B cell (primary cell): ENCODE measurements at regions not wholly inside any gene's neighbourhood (a gene's known extent, or its start where the extent isn't known, plus 50 kb on each side); places are given as distances from the start of the nearest gene placed in this dataset.

Source experiments
- ATAC-seq: fragments of 200-7000 bp; cut with Tn5 transposase; one replicate; pipeline ENCODE4 v1.10.0; 2021; ENCODE audit warnings: low read depth, mild to moderate bottlenecking, moderate number of reproducible peaks, moderate library complexity
- CTCF ChIA-PET: fragments of 350-600 bp; sonication (Branson Sonifier 250); formaldehyde crosslinking; loops from one replicate; lab custom pipeline; 2021; ENCODE audit warnings: antibody characterized with exemption, inconsistent platforms; lab: Charles Lee
- POLR2A ChIA-PET: fragments of 350-600 bp; sonication (Branson Sonifier 250); formaldehyde crosslinking; loops from one replicate; lab custom pipeline; 2021; ENCODE audit warnings: antibody characterized with exemption; lab: Charles Lee
- DNase-seq: peaks from one replicate; pipeline ENCODE4 v3.0.0; 2013
- H2AFZ ChIP-seq: 2 replicates; pipeline ENCODE4 v1.6.1; 2012; ENCODE audit warnings: mild to moderate bottlenecking, low read depth, low read length; ENCODE audit not compliant: insufficient read depth, poor library complexity, severe bottlenecking
- H3K27ac ChIP-seq, 2 donors: 1 replicate in 1 of 2; 2 replicates in 1 of 2; pipeline ENCODE4 v1.5.1; 2012 to 2013; ENCODE audit warnings: low read length in 2 of 2, mild to moderate bottlenecking in 2 of 2, moderate library complexity in 1 of 2
- H3K27me3 ChIP-seq, 4 experiments: fragments of 200-600 bp in 1 of 4; sonication (generic) in 1 of 4; replicated peaks in 1 of 4; 1 replicate in 2 of 4; 2 replicates in 2 of 4; pipeline versions ENCODE4 v1.6.1 to v1.7.0; 2013 to 2016; ENCODE audit warnings: low read length in 3 of 4, mild to moderate bottlenecking in 2 of 4, mixed read lengths in 1 of 4, moderate library complexity in 1 of 4; ENCODE audit not compliant: insufficient read depth in 4 of 4, control insufficient read depth in 3 of 4; ENCODE audit errors: control extremely low read depth in 1 of 4
- H3K36me3 ChIP-seq, 2 experiments: replicated peaks in 1 of 2; 1 replicate in 1 of 2; 2 replicates in 1 of 2; pipeline versions ENCODE4 v1.6.1 to v1.7.1; 2013; ENCODE audit warnings: low read length in 1 of 2; ENCODE audit not compliant: insufficient read depth in 2 of 2, control insufficient read depth in 1 of 2; ENCODE audit errors: control extremely low read depth in 1 of 2, extremely low read depth in 1 of 2
- H3K4me1 ChIP-seq, 2 donors: fragments of 200-600 bp in 1 of 2; sonication (generic) in 1 of 2; 1 replicate in 1 of 2; 2 replicates in 1 of 2; pipeline versions ENCODE4 v1.5.1 to v1.6.1; 2013 to 2017; ENCODE audit warnings: low read length in 2 of 2; ENCODE audit not compliant: control insufficient read depth in 2 of 2, insufficient read depth in 2 of 2
- H3K4me2 ChIP-seq: replicated peaks from 2 replicates; pipeline ENCODE3; 2012; ENCODE audit warnings: mild to moderate bottlenecking, low read depth, low read length; ENCODE audit not compliant: poor library complexity, severe bottlenecking
- H3K4me3 ChIP-seq, 5 experiments: fragments of 200-600 bp in 1 of 5; sonication (generic) in 1 of 5; 1 replicate in 3 of 5; 2 replicates in 2 of 5; pipeline versions ENCODE4 v1.5.1 to v1.7.0; 2011 to 2016; ENCODE audit warnings: low read length in 4 of 5, mild to moderate bottlenecking in 4 of 5, low read depth in 2 of 5, control low read depth in 1 of 5, moderate library complexity in 1 of 5; ENCODE audit not compliant: insufficient read depth in 1 of 5; ENCODE audit errors: control extremely low read depth in 1 of 5, extremely low read depth in 1 of 5
- H3K79me2 ChIP-seq: fragments of 200-600 bp; sonication (generic); one replicate; pipeline ENCODE4 v1.6.0; 2016; ENCODE audit warnings: low read length; ENCODE audit not compliant: control insufficient read depth, insufficient read depth
- H3K9ac ChIP-seq: fragments of 200-600 bp; sonication (generic); 2 replicates; pipeline ENCODE4 v1.6.1; 2017; ENCODE audit warnings: mild to moderate bottlenecking, low read length, moderate library complexity
- H3K9me3 ChIP-seq, 3 donors: one replicate each; pipeline versions ENCODE4 v1.6.1 to v1.7.1; 2013; ENCODE audit warnings: low read length in 2 of 3; ENCODE audit not compliant: control insufficient read depth in 2 of 3, insufficient read depth in 1 of 3; ENCODE audit errors: control extremely low read depth in 1 of 3
- H4K20me1 ChIP-seq: 2 replicates; pipeline ENCODE4 v1.6.0; 2012; ENCODE audit warnings: mild to moderate bottlenecking, low read length; ENCODE audit not compliant: insufficient read depth, control insufficient read depth, poor library complexity, severe bottlenecking
- H3K27ac Mint-ChIP-seq: one replicate; pipeline ENCODE4 v1.8.0; 2021; ENCODE audit warnings: mixed read lengths
- H3K27me3 Mint-ChIP-seq: one replicate; pipeline ENCODE4 v1.8.0; 2021; ENCODE audit warnings: mixed read lengths
- H3K4me1 Mint-ChIP-seq: one replicate; pipeline ENCODE4 v1.8.0; 2021; ENCODE audit warnings: mixed read lengths
- H3K4me3 Mint-ChIP-seq: one replicate; pipeline ENCODE4 v1.8.0; 2021; ENCODE audit warnings: mixed read lengths
- H3K9me3 Mint-ChIP-seq: one replicate; pipeline ENCODE4 v1.8.0; 2022; ENCODE audit warnings: mixed read lengths; ENCODE audit not compliant: insufficient read depth
- CTCF ChIP-seq: fragments of 200-600 bp; IDR thresholded peaks from one replicate; pipeline ENCODE4 v1.8.0; 2022; ENCODE audit warnings: antibody characterized with exemption, mild to moderate bottlenecking
- EZH2 ChIP-seq: IDR thresholded peaks from 2 replicates; pipeline ENCODE4 v1.6.1; 2012; ENCODE audit warnings: borderline replicate concordance, low read depth, mild to moderate bottlenecking, moderate library complexity, low read length; ENCODE audit not compliant: insufficient read depth, poor library complexity, severe bottlenecking
- WGBS: methylation state at CpG from one replicate; pipeline ENCODE4 v1.1.5; 2013; ENCODE audit warnings: missing lambda C conversion rate; ENCODE audit not compliant: insufficient coverage; 5-methylcytosine and 5-hydroxymethylcytosine counted together
- intact Hi-C: fragments of 100-400 bp; cut with micrococcal nuclease; formaldehyde crosslinking; loops from one replicate; pipeline ENCODE4 v1.10.0; 2022

GRCh38 chr14:98229656-98230366 lies 1042.2 kb downstream of the BCL11B start:
- Mint-ChIP-seq H3K4me1 (no peaks in the 10 kb centered on the region), H3K4me3 (no peak overlapping the region), H3K9me3 (peaks cover 3% of the 10 kb centered on the region), H3K27me3 (no peaks in the 10 kb centered on the region), H3K27ac (no peak overlapping the region)
- H3K9me3 ChIP-seq: peaks cover 0 to 19% (median 0%) of the 10 kb centered on the region in 3 donors
- no peak overlapping the region for H3K4me2 ChIP-seq
- ChIA-PET POLR2A (no interaction called here), CTCF (no interaction called here)
- H3K36me3 ChIP-seq: no peaks in the 10 kb centered on the region
- H3K4me3 ChIP-seq: no peak overlapping the region
- TF ChIP-seq CTCF (no peak), EZH2 (no peak)
- H3K27me3 ChIP-seq: no peaks in the 10 kb centered on the region
- intact Hi-C loops: no loop called here
- DNase-seq: no peak
- H3K79me2 ChIP-seq: no peaks in the 10 kb centered on the region
- H3K27ac ChIP-seq: no peak overlapping the region
- H3K4me1 ChIP-seq: no peaks in the 10 kb centered on the region
- no peak overlapping the region for H3K9ac ChIP-seq
- no peak overlapping the region for H2AFZ ChIP-seq
- 81% methylated on average over 8 of the region's 12 CpGs for WGBS
- H4K20me1 ChIP-seq: no peaks in the 10 kb centered on the region
- no peak for ATAC-seq

- ChIA-PET CTCF (no interaction called here), POLR2A (no interaction called here)
- no peak for TF ChIP-seq EZH2
- Histone ChIP-seq H3K9me3 (peaks cover 0 to 19% (median 0%) of the 10 kb centered on the region in 3 donors), H3K4me1 (no peaks in the 10 kb centered on the region), H2AFZ (no peak overlapping the region), H4K20me1 (no peaks in the 10 kb centered on the region), H3K27ac (no peak overlapping the region), H3K36me3 (no peaks in the 10 kb centered on the region), H3K27me3 (no peaks in the 10 kb centered on the region), H3K4me3 (no peak overlapping the region), H3K4me2 (no peak overlapping the region), H3K9ac (no peak overlapping the region), H3K79me2 (no peaks in the 10 kb centered on the region)
- 73% methylated on average over 4 of the region's 7 CpGs for WGBS
- no peaks in the 10 kb centered on the region for H3K4me1 Mint-ChIP-seq
- intact Hi-C loops: no loop called here
- peaks cover 3% of the 10 kb centered on the region for H3K9me3 Mint-ChIP-seq
- no peak overlapping the region for H3K27ac Mint-ChIP-seq
- ATAC-seq (no peak), DNase-seq (no peak)
- no peaks in the 10 kb centered on the region for H3K27me3 Mint-ChIP-seq
- no peak overlapping the region for H3K4me3 Mint-ChIP-seq
Measured at GRCh38 chr14:98230411-98230810, 1041.6 kb downstream of the BCL11B start.
